Activated naive CD4-positive, alpha-beta T cell treated with anti-CD3 and anti-CD28 coated beads, Interleukin-2, amount 50 U/mL, for 24 hours (primary cell): ENCODE measurements at regions not wholly inside any gene's neighbourhood (a gene's known extent, or its start where the extent isn't known, plus 50 kb on each side); places are given as distances from the start of the nearest gene placed in this dataset.
"Not testable (repeated sequence)": the region's sequence is repeated elsewhere in the genome, so short reads cannot be mapped to it uniquely, and the experiment has no call there.

Experiments
- H3K27ac Mint-ChIP-seq: one replicate; pipeline ENCODE4 v1.8.0; 2021; ENCODE audit warnings: mild to moderate bottlenecking, mixed read lengths
- H3K27me3 Mint-ChIP-seq: one replicate; pipeline ENCODE4 v1.8.0; 2021; ENCODE audit warnings: mixed read lengths
- H3K36me3 Mint-ChIP-seq: one replicate; pipeline ENCODE4 v1.8.0; 2021; ENCODE audit warnings: mixed read lengths
- H3K4me1 Mint-ChIP-seq: one replicate; pipeline ENCODE4 v1.8.0; 2021; ENCODE audit warnings: mixed read lengths
- H3K4me3 Mint-ChIP-seq: one replicate; pipeline ENCODE4 v1.8.0; 2021; ENCODE audit warnings: mild to moderate bottlenecking, mixed read lengths
- H3K9me3 Mint-ChIP-seq: one replicate; pipeline ENCODE4 v1.8.0; 2021; ENCODE audit warnings: mixed read lengths

GRCh38 chr5:69004676-69005075 is 89.1 kb upstream of the SLC30A5 start:
- Mint-ChIP-seq H3K27me3 (peaks cover 22% of the 10 kb centered on the region), H3K9me3 (no peaks in the 10 kb centered on the region), H3K27ac (no peak overlapping the region)

GRCh38 chr5:69006030-69006429 is 87.8 kb upstream of the SLC30A5 start:
- H3K27ac Mint-ChIP-seq: no peak overlapping the region
- H3K9me3 Mint-ChIP-seq: no peaks in the 10 kb centered on the region
- no peaks in the 10 kb centered on the region for H3K36me3 Mint-ChIP-seq
- H3K4me3 Mint-ChIP-seq: no peak overlapping the region
- peaks cover 23% of the 10 kb centered on the region for H3K27me3 Mint-ChIP-seq
- no peaks in the 10 kb centered on the region for H3K4me1 Mint-ChIP-seq

More at GRCh38 chr5:69004676-69005075, 89.1 kb upstream of the SLC30A5 start:
- Mint-ChIP-seq H3K36me3 (no peaks in the 10 kb centered on the region), H3K4me1 (no peaks in the 10 kb centered on the region), H3K4me3 (no peak overlapping the region)

DNA sequence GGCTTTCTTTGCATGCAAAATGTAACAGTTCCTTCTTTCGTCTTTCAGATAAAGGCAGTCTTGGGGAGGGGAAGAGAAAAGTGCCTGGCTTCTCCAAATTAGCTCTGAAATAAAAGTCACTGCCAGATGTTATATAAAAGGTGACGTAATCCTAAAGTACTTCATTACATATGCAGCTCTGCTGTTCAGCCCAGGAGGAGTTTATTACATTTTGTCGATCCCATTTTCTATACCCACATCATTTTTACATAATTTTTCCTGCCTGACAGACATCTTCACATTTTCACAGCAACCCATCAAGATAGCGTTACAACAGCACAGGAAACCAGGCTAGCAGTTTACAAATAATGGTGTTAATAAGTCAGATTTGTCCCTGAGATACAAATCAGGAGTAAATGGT is 86.7 kb upstream of the SLC30A5 start:
- Mint-ChIP-seq H3K36me3 (no peaks in the 10 kb centered on the region), H3K27ac (no peak overlapping the region), H3K27me3 (peaks cover 23% of the 10 kb centered on the region), H3K4me1 (no peaks in the 10 kb centered on the region), H3K4me3 (no peak overlapping the region), H3K9me3 (no peaks in the 10 kb centered on the region)

- Mint-ChIP-seq H3K27ac (no peak overlapping the region), H3K4me3 (no peak overlapping the region), H3K9me3 (no peaks in the 10 kb centered on the region), H3K36me3 (no peaks in the 10 kb centered on the region), H3K4me1 (no peaks in the 10 kb centered on the region), H3K27me3 (peaks cover 22% of the 10 kb centered on the region)
Observed at GRCh38 chr5:69007726-69008368, 86.0 kb upstream of the SLC30A5 start.

DNA sequence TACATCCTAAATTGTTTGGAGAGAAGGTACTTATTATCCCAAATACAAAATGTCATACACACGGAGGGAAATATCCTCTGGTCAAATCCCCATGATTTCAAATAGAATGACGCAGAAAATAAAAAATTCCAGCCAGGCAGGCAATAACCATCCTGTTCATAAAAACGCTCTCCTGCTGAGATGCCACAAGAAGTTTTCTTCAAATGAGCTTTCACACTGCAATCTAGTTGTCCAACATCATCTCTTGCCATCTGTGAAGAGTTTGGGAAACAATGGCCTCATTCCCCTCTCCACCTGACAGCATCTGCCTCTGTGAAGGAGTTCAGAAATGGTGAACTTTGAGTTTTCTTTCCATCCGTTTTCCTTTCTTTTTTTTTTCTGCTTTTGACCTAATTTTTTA is 83.3 kb upstream of the SLC30A5 start:
- Mint-ChIP-seq H3K4me3 (no peak overlapping the region), H3K4me1 (no peaks in the 10 kb centered on the region), H3K36me3 (no peaks in the 10 kb centered on the region), H3K9me3 (no peaks in the 10 kb centered on the region), H3K27ac (no peak overlapping the region), H3K27me3 (peaks cover 17% of the 10 kb centered on the region)

GRCh38 chr5:69011910-69012309 is 81.9 kb upstream of the SLC30A5 start:
- H3K36me3 Mint-ChIP-seq: no peaks in the 10 kb centered on the region
- no peaks in the 10 kb centered on the region for H3K4me1 Mint-ChIP-seq
- H3K27me3 Mint-ChIP-seq: peaks cover 11% of the 10 kb centered on the region
- no peak overlapping the region for H3K4me3 Mint-ChIP-seq
- H3K9me3 Mint-ChIP-seq: no peaks in the 10 kb centered on the region
- no peak overlapping the region for H3K27ac Mint-ChIP-seq

GRCh38 chr5:69013481-69013880 is 80.3 kb upstream of the SLC30A5 start:
- Mint-ChIP-seq H3K36me3 (no peaks in the 10 kb centered on the region), H3K4me3 (no peak overlapping the region), H3K27ac (no peak overlapping the region), H3K4me1 (no peaks in the 10 kb centered on the region), H3K27me3 (peaks cover 2% of the 10 kb centered on the region), H3K9me3 (no peaks in the 10 kb centered on the region)

- not testable (repeated sequence) for H3K4me1 Mint-ChIP-seq, H3K27me3 Mint-ChIP-seq, H3K4me3 Mint-ChIP-seq, H3K36me3 Mint-ChIP-seq, H3K27ac Mint-ChIP-seq, H3K9me3 Mint-ChIP-seq
Observed at GRCh38 chr5:69014007-69014406, 79.8 kb upstream of the SLC30A5 start.

DNA sequence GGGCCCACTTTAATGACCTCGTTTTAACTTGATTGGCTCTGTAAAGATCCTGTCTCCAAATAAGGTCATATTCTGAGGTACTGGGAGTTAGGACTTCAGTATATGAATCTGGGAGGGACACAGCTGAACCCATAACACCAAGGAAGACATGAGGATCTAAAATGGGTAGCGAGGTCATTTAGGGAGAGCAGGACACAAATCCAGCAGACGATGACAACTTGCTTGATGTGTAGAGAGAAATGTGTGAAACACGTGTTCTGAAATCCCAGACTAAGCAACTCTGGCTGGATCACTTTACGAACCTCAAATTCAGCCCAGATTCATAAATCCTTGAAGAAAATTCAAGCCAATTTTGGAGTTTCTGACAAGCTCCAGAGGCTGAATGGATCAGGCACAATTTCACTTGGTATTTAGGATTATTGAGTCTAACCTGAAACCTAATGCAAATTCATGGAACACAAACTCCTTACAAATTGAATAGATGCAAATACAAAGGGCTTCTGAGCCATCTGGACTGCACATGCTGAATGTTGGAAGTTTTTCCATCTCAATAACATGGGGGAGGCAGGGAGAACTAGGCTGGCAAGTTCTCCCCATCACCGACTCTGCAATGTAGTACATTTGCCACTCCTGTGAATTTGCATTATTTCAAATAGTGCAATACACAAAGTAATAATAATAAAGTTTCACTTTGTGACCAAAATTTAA is 74.0 kb upstream of the SLC30A5 start:
- H3K4me3 Mint-ChIP-seq: no peak overlapping the region
- no peak overlapping the region for H3K27ac Mint-ChIP-seq
- no peaks in the 10 kb centered on the region for H3K36me3 Mint-ChIP-seq
- no peaks in the 10 kb centered on the region for H3K4me1 Mint-ChIP-seq
- H3K9me3 Mint-ChIP-seq: no peaks in the 10 kb centered on the region
- peaks cover 2% of the 10 kb centered on the region for H3K27me3 Mint-ChIP-seq

- no peaks in the 10 kb centered on the region for H3K36me3 Mint-ChIP-seq
Observed at GRCh38 chr5:69024241-69024651, 69.6 kb upstream of the SLC30A5 start.

DNA sequence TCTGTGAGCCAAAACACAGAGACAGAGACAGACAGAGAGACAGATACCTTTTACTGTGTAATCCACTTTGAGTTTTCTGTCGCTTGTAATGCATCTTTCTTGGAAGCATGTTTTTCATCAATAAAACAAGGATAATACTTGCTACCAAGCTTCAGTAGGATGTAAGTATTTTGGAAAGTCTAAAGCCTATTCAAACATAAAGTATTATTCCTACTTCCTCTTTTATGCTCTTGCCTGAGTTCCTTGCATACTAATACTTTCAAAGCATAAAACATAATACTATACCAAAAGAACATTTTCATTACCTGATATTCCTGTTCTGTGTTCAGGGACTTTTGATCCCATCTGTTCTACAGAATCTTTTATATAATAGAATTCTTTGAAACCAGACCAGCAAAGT is 64.5 kb upstream of the SLC30A5 start:
- H3K9me3 Mint-ChIP-seq: no peaks in the 10 kb centered on the region
- no peak overlapping the region for H3K27ac Mint-ChIP-seq
- peaks cover 3% of the 10 kb centered on the region for H3K27me3 Mint-ChIP-seq
- no peaks in the 10 kb centered on the region for H3K4me1 Mint-ChIP-seq
- no peak overlapping the region for H3K4me3 Mint-ChIP-seq
- no peaks in the 10 kb centered on the region for H3K36me3 Mint-ChIP-seq

More at GRCh38 chr5:69024241-69024651, 69.6 kb upstream of the SLC30A5 start:
- Mint-ChIP-seq H3K9me3 (no peaks in the 10 kb centered on the region), H3K27me3 (peaks cover 2% of the 10 kb centered on the region), H3K4me3 (no peak overlapping the region), H3K27ac (peak overlapping the region; percentile 53), H3K4me1 (no peaks in the 10 kb centered on the region)

DNA sequence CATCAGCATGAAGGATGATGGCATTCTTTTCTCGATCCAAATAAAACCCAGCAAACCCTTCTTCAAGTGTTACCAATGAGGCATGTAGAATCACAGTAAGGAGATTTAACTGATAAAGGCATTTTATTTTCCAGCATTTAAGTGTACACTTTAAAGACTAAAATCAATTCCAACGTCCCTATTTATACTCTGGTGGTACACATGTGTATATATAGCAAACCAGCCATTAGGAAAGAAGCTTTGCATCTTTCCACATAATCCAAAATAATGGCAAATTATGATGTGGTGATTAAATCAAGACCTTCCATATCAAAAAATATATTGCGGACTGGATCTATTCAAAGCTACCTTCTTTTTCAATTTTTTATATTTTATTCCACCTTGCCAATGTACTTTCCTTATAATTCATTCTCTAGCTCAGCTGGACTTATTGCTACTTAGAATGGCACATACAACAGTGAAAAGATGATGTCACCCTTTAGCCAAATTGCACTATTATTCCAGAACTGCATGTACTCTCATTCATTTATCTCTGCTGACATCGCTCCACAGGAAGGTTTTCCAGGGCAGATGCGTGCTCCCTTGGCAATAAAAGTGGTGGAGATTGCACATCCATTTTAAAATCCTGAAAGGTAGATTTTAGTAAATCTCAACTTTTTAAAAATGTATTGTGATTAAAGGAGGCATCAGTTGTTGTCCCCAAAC is 63.3 kb upstream of the SLC30A5 start:
- H3K36me3 Mint-ChIP-seq: no peaks in the 10 kb centered on the region
- H3K27ac Mint-ChIP-seq: no peak overlapping the region
- H3K9me3 Mint-ChIP-seq: no peaks in the 10 kb centered on the region
- H3K27me3 Mint-ChIP-seq: peaks cover 3% of the 10 kb centered on the region
- no peaks in the 10 kb centered on the region for H3K4me1 Mint-ChIP-seq
- no peak overlapping the region for H3K4me3 Mint-ChIP-seq

DNA sequence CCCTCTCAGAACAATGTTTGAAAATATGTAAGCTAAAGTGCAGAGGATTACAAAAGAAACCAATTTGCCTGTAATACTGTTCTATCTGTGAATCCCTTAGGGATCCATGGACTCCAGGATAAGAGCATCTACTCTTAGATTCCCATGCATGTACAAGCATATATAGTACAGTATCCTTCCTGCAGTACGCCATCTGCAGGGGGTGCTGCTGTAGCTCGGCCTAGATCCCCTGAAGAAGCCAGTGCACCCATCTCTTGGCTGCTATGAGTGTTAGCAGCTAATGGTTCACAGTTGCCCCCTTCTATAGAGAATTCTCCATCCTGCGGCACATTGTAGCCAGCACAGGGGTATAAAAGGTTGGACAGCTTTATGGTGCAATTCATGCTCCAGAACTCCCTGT is 61.8 kb upstream of the SLC30A5 start:
- Mint-ChIP-seq H3K9me3 (no peaks in the 10 kb centered on the region), H3K4me1 (no peaks in the 10 kb centered on the region), H3K27ac (no peak overlapping the region), H3K36me3 (no peaks in the 10 kb centered on the region), H3K27me3 (peaks cover 3% of the 10 kb centered on the region), H3K4me3 (no peak overlapping the region)

DNA sequence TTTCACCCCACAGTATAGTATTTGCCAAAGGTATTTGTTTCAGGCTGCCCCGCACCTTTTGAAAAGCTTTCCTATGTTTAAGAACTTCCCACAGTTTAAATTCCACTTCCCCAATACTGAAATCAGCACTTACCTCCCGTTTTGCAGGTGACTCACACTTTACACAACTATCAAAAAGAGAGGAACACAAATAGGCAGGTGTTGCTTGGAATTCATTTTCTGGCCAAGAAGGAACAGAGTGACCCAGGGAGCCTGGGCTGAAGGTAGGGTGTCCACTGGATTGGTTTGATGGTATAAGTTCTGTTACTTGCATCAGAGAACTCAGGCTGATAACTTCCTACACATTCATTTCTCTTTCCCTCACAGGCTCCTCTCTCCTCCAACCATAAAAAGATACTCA is 60.1 kb upstream of the SLC30A5 start:
- peaks cover 3% of the 10 kb centered on the region for H3K27me3 Mint-ChIP-seq
- H3K4me3 Mint-ChIP-seq: no peak overlapping the region
- no peaks in the 10 kb centered on the region for H3K4me1 Mint-ChIP-seq
- H3K27ac Mint-ChIP-seq: no peak overlapping the region
- H3K36me3 Mint-ChIP-seq: no peaks in the 10 kb centered on the region
- no peaks in the 10 kb centered on the region for H3K9me3 Mint-ChIP-seq

GRCh38 chr5:69034898-69035297 is 58.9 kb upstream of the SLC30A5 start:
- H3K36me3 Mint-ChIP-seq: no peaks in the 10 kb centered on the region
- H3K4me3 Mint-ChIP-seq: no peak overlapping the region

DNA sequence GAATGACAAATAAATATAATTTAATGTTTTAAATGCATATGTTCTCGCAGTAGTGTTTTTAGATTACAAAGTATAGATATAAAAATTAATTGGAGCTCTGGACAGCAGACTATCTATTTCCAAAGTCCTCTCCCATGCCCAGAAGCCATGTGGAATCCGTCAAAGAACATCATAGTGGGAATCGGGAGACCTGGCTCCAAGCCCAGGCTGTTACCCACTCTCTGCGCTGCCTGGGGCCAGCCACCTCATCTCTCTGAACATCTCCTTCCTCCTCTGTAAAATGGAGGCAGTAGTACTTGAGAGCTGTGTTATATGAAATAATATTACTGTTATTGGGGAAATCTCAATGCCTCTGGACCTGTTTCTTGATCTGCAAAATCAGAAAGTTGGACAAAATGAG is 58.1 kb upstream of the SLC30A5 start:
- Mint-ChIP-seq H3K36me3 (no peaks in the 10 kb centered on the region), H3K27ac (no peak overlapping the region), H3K9me3 (no peaks in the 10 kb centered on the region), H3K4me1 (no peaks in the 10 kb centered on the region), H3K4me3 (no peak overlapping the region), H3K27me3 (peaks cover 3% of the 10 kb centered on the region)

More at GRCh38 chr5:69034898-69035297, 58.9 kb upstream of the SLC30A5 start:
- H3K27ac Mint-ChIP-seq: no peak overlapping the region
- H3K27me3 Mint-ChIP-seq: peaks cover 3% of the 10 kb centered on the region
- no peaks in the 10 kb centered on the region for H3K9me3 Mint-ChIP-seq
- no peaks in the 10 kb centered on the region for H3K4me1 Mint-ChIP-seq
